Epithelial cell of proximal tubule (primary cell): ENCODE measurements at regions not wholly inside any gene's neighbourhood (a gene's known extent, or its start where the extent isn't known, plus 50 kb on each side); places are given as distances from the start of the nearest gene placed in this dataset.

Source experiments
- DNase-seq: peaks from one replicate; pipeline ENCODE4 v3.0.0-alpha.2; 2011; ENCODE audit warnings: low read depth
- H3K4me3 ChIP-seq: 2 replicates; pipeline ENCODE4 v1.5.1; 2011; ENCODE audit warnings: low read depth, mild to moderate bottlenecking, low read length
- CTCF ChIP-seq: conservative IDR thresholded peaks from 2 replicates; pipeline ENCODE4 v1.5.1; 2012; ENCODE audit warnings: low read depth, mild to moderate bottlenecking, low read length

DNA sequence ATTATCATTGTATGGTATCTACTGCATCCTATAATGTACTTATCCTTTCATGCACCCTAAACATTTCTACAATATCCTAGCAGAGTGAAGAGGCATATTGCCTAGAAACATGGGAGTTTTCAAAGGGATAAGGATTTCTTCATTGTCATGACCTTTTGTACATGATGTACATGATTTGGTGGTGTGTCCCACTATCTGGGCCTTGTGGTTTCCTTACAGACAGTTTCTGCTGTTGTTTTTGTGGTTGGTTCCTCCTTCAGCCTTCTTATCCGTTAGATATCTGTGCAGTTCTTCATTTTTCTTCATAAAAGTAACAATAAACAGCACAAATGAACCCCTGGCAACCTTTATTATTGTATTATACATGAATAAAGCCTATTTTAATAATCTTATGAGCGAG, 70.4 kb upstream of the BACH1 start:
- DNase-seq: no peak
- no peak overlapping the region for H3K4me3 ChIP-seq
- TF ChIP-seq CTCF: no peak

DNA sequence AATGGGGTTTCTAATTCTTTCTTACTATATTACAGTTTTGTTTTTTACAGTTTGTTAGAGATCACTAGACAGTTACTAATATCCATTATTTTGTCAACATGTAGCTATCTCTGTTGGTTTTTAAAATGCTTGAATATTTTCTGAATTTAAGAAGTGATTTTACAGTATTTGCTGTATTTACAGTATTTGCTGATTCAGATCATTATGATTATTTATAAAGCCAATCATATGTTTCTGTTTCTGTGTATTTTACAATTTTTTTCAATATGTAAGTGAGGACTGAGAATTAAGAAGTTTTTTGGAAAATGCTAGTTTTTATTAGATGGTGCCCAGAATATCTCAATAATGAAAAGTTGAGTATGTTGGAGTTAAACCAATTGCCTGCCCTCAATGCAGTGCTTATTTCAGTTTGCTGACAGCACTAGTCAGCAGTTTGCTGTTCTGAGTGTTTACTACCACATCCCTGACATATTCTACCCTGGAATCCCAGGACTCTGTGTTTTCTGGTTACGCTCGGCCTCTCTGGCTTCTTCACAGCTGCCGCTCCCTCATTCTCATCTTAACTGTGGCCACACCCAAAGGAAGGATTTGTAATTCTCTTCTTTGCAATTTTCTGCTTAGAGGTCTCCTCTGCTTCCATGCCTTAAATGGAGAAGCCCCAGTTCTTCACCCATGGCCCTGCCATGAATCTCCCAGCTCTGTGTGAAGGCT, 68.0 kb upstream of the BACH1 start:
- H3K4me3 ChIP-seq: no peak overlapping the region
- no peak for TF ChIP-seq CTCF
- peak; percentile 69 for DNase-seq

- no peak for DNase-seq
- no peak overlapping the region for H3K4me3 ChIP-seq
- no peak for TF ChIP-seq CTCF
Observed at GRCh38 chr21:29231756-29232529, 66.8 kb upstream of the BACH1 start.

DNA sequence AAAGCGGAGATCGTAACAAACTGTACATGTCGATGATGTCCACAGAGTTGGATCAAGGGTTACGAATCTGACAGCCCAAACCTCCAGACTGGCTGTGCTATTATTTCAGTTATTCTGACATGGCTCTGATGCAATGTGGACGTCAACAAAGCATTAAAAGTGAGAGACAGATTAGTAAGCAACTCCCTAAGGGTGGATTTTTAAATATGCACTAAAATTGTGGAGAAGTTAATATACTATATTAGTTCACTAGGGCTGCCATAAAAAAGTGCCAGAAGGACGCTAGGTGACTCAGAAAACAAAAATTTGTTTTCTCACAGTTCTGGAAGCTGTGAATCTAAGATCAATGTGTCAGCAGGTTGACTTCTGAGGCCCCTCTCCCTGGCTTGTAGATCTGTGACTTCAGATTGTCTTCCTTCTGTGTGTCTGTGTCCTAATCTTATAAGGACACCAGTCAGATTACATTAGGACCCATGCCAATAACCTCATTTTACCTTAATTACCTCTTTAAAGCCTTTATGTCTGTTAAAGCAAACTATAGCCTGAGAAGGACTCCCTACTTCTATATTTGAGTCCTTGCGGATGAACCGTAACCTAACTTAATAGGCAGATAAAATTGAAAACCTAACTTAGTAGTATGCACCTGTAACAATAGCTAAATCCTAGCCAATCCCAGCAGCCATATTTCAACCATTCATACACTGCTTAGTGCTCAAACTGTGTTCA, 66.0 kb upstream of the BACH1 start:
- no peak for TF ChIP-seq CTCF
- DNase-seq: peak; percentile 56
- H3K4me3 ChIP-seq: no peak overlapping the region

DNA sequence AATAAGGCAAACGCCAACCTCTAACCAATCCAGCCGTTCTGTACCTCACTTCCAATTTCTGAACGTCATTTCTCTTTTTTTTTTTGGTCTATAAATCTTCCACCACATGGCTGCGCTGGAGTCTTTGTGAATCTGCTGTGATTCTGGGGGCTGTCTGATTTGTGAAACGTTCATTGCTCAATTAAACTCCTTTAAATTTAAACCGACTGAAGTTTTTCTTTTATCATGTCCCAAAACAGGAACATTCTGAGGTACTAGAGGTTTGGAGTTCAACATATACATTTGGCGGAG, 65.5 kb upstream of the BACH1 start:
- no peak overlapping the region for H3K4me3 ChIP-seq
- TF ChIP-seq CTCF: peak; percentile 2
- no peak for DNase-seq

DNA sequence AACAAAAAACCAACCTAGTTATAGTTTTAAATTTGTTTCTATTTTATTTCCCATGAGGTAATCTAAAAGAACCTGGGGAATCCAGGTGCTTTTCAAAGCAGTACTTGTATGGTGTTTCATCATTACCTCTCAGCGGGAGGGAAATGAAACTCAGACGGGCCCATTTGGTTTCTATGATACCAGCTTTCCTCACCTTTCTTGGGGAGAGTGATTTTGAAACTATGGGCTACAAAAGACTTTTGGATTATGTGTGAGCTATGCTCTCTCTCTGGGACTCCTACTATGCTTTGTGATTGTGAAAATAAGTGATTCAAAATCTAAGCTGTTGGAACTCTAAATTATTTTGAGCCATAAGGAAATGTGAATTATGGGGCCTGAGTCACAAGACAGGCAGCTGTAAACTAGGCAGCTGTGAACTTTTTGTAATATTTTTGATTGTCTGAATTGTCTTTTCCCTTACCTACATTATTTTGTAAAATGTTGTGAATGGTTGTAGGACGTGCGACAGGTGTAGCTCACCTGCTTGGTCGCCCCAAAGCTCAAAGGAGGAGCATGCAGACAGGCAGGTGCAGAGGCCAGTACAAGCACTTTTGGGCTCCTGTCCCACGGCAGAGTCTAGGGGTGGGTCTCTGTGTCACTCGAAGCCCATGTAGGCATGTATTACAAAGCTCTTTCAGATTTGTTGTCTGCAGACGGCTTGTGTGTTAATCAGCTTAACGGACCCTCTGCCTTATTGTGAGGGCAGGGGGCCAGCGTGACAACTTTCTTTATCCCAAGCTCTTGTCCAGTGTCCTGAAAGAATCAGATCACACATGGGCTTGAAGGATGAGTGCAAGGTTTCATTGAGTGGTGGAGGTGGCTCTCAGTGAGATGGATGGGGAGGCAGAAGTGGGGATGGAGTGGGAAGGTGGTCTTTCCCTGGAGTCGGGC, 64.8 kb upstream of the BACH1 start:
- TF ChIP-seq CTCF: no peak
- no peak overlapping the region for H3K4me3 ChIP-seq

More for the DNA sequence above, 64.8 kb upstream of the BACH1 start:
- DNase-seq: no peak
